ENCODE measurements at regions not wholly inside any gene's neighbourhood (a gene's known extent, or its start where the extent isn't known, plus 50 kb on each side); places are given as distances from the start of the nearest gene placed in this dataset.
"Not testable (repeated sequence)": the region's sequence is repeated elsewhere in the genome, so short reads cannot be mapped to it uniquely, and the experiment has no call there.

DNA sequence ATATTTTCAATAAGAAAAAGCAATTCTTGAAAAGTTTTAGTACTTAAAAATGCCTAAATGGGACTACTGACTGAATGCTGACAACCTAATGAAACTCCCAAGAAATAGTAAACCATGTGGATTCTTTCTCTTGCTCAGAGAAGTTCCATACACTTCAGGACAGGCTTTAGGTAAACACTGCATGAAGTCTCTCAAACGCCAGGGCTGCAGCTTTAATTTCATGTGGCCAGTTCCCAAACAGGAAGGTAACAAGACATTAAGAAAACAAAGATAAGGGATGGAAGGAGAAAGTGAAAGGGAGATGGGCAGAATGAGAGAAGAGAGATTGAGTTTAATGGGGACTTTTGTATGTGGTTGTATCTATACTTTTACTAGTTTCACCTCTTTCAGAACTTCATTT, 734.7 kb upstream of the PKDCC start:
- H3K36me3 Mint-ChIP-seq (ENCODE audit: low read depth): no peaks in the 10 kb centered on the region
- no peaks in the 10 kb centered on the region for H3K27me3 Mint-ChIP-seq (ENCODE audit: insufficient read depth)

GRCh38 chr2:41314511-41315070, 733.2 kb upstream of the PKDCC start:
- DNase-seq (ENCODE audit: low spot score): no peak
- Mint-ChIP-seq H3K9me3 (no peaks in the 10 kb centered on the region), H3K36me3 (ENCODE audit: low read depth) (no peaks in the 10 kb centered on the region), H3K4me3 (no peak overlapping the region), H3K27ac (no peak overlapping the region), H3K4me1 (ENCODE audit: low read depth) (no peaks in the 10 kb centered on the region), H3K27me3 (ENCODE audit: insufficient read depth) (no peaks in the 10 kb centered on the region)
- intact Hi-C loops (cut with micrococcal nuclease): no loop called here

More for the DNA sequence above, 734.7 kb upstream of the PKDCC start:
- intact Hi-C loops (cut with micrococcal nuclease): no loop called here
- Mint-ChIP-seq H3K4me3 (no peak overlapping the region), H3K9me3 (no peaks in the 10 kb centered on the region), H3K27ac (no peak overlapping the region), H3K4me1 (ENCODE audit: low read depth) (no peaks in the 10 kb centered on the region)
- no peak for DNase-seq (ENCODE audit: low spot score)

- DNase-seq (ENCODE audit: low spot score): no peak
- Mint-ChIP-seq H3K27ac (no peak overlapping the region), H3K36me3 (ENCODE audit: low read depth) (no peaks in the 10 kb centered on the region), H3K27me3 (ENCODE audit: insufficient read depth) (no peaks in the 10 kb centered on the region), H3K4me1 (ENCODE audit: low read depth) (no peaks in the 10 kb centered on the region), H3K4me3 (no peak overlapping the region), H3K9me3 (no peaks in the 10 kb centered on the region)
- intact Hi-C loops (cut with micrococcal nuclease): no loop called here
Observed at GRCh38 chr2:41319437-41319836, 728.4 kb upstream of the PKDCC start.

DNA sequence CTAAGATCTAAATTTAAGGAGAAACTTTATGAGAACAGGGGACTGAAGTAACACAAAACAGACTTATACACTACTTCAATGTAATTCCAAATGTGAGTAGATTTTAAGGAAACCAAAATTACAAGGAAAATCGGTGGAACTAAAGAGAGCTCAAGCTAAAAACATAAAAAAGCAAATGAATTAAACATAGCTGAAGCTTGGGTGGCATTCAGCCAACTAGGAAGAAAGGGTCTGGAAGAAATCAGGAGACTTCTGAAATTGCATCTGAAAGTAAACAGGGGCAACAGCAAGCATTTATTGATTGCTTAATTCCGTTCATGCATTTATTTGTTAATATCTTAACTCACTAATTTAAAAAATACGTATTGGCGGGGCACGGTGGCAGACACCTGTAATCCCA, 727.3 kb upstream of the PKDCC start:
- H3K9me3 Mint-ChIP-seq: no peaks in the 10 kb centered on the region
- no peak for DNase-seq (ENCODE audit: low spot score)
- no peaks in the 10 kb centered on the region for H3K36me3 Mint-ChIP-seq (ENCODE audit: low read depth)
- no peak overlapping the region for H3K27ac Mint-ChIP-seq
- H3K4me3 Mint-ChIP-seq: no peak overlapping the region
- H3K4me1 Mint-ChIP-seq (ENCODE audit: low read depth): no peaks in the 10 kb centered on the region
- intact Hi-C loops (cut with micrococcal nuclease): no loop called here
- no peaks in the 10 kb centered on the region for H3K27me3 Mint-ChIP-seq (ENCODE audit: insufficient read depth)

GRCh38 chr2:41321351-41321750, 726.5 kb upstream of the PKDCC start:
- H3K4me3 Mint-ChIP-seq: no peak overlapping the region
- no peak for DNase-seq (ENCODE audit: low spot score)
- no peaks in the 10 kb centered on the region for H3K36me3 Mint-ChIP-seq (ENCODE audit: low read depth)
- no peaks in the 10 kb centered on the region for H3K27me3 Mint-ChIP-seq (ENCODE audit: insufficient read depth)
- intact Hi-C loops (cut with micrococcal nuclease): no loop called here
- H3K4me1 Mint-ChIP-seq (ENCODE audit: low read depth): no peaks in the 10 kb centered on the region
- no peaks in the 10 kb centered on the region for H3K9me3 Mint-ChIP-seq
- no peak overlapping the region for H3K27ac Mint-ChIP-seq

GRCh38 chr2:41326851-41327250, 721.0 kb upstream of the PKDCC start:
- intact Hi-C loops (cut with micrococcal nuclease): no loop called here
- Mint-ChIP-seq H3K27me3 (ENCODE audit: insufficient read depth) (no peaks in the 10 kb centered on the region), H3K4me3 (no peak overlapping the region), H3K36me3 (ENCODE audit: low read depth) (no peaks in the 10 kb centered on the region), H3K27ac (no peak overlapping the region), H3K9me3 (no peaks in the 10 kb centered on the region), H3K4me1 (ENCODE audit: low read depth) (no peaks in the 10 kb centered on the region)
- no peak for DNase-seq (ENCODE audit: low spot score)

- Mint-ChIP-seq H3K4me3 (no peak overlapping the region), H3K36me3 (ENCODE audit: low read depth) (no peaks in the 10 kb centered on the region), H3K9me3 (no peaks in the 10 kb centered on the region), H3K4me1 (ENCODE audit: low read depth) (no peaks in the 10 kb centered on the region), H3K27ac (no peak overlapping the region), H3K27me3 (ENCODE audit: insufficient read depth) (no peaks in the 10 kb centered on the region)
- intact Hi-C loops (cut with micrococcal nuclease): no loop called here
- no peak for DNase-seq (ENCODE audit: low spot score)
Observed at GRCh38 chr2:41329040-41329439, 718.8 kb upstream of the PKDCC start.

GRCh38 chr2:41334159-41334558, 713.7 kb upstream of the PKDCC start:
- intact Hi-C loops (cut with micrococcal nuclease): no loop called here
- Mint-ChIP-seq H3K9me3 (no peaks in the 10 kb centered on the region), H3K4me1 (ENCODE audit: low read depth) (no peaks in the 10 kb centered on the region), H3K4me3 (no peak overlapping the region), H3K36me3 (ENCODE audit: low read depth) (no peaks in the 10 kb centered on the region), H3K27me3 (ENCODE audit: insufficient read depth) (no peaks in the 10 kb centered on the region), H3K27ac (no peak overlapping the region)
- DNase-seq (ENCODE audit: low spot score): no peak

DNA sequence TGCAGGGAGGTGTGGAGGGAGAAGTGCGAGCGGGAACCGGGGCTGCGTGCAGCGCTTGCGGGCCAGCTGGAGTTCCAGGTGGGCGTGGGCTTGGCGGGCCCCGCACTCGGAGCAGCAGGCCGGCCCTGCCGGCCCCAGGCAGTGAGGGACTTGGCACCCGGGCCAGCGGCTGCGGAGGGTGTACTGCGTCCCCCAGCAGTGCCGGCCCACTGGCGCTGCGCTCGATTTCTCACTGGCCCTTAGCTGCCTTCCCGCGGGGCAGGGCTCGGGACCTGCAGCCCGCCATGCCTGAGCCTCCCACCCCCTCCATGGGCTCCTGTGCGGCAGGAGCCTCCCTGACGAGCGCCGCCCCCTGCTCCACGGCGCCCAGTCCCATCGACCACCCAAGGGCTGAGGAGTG, 712.2 kb upstream of the PKDCC start:
- intact Hi-C loops (cut with micrococcal nuclease); H3K36me3 Mint-ChIP-seq (ENCODE audit: low read depth); DNase-seq (ENCODE audit: low spot score); H3K9me3 Mint-ChIP-seq; H3K4me1 Mint-ChIP-seq (ENCODE audit: low read depth); H3K4me3 Mint-ChIP-seq; H3K27ac Mint-ChIP-seq; H3K27me3 Mint-ChIP-seq (ENCODE audit: insufficient read depth): not testable (repeated sequence)

GRCh38 chr2:41337956-41338355, 709.9 kb upstream of the PKDCC start:
- Mint-ChIP-seq H3K36me3 (ENCODE audit: low read depth) (no peaks in the 10 kb centered on the region), H3K9me3 (no peaks in the 10 kb centered on the region), H3K4me3 (no peak overlapping the region), H3K4me1 (ENCODE audit: low read depth) (no peaks in the 10 kb centered on the region), H3K27me3 (ENCODE audit: insufficient read depth) (no peaks in the 10 kb centered on the region), H3K27ac (no peak overlapping the region)
- no peak for DNase-seq (ENCODE audit: low spot score)
- intact Hi-C loops (cut with micrococcal nuclease): no loop called here

GRCh38 chr2:41344529-41344928, 703.3 kb upstream of the PKDCC start:
- H3K27ac Mint-ChIP-seq: no peak overlapping the region
- no peaks in the 10 kb centered on the region for H3K27me3 Mint-ChIP-seq (ENCODE audit: insufficient read depth)
- H3K4me1 Mint-ChIP-seq (ENCODE audit: low read depth): no peaks in the 10 kb centered on the region
- no peaks in the 10 kb centered on the region for H3K9me3 Mint-ChIP-seq
- intact Hi-C loops (cut with micrococcal nuclease): no loop called here
- H3K4me3 Mint-ChIP-seq: no peak overlapping the region
- no peak for DNase-seq (ENCODE audit: low spot score)
- no peaks in the 10 kb centered on the region for H3K36me3 Mint-ChIP-seq (ENCODE audit: low read depth)

- intact Hi-C loops (cut with micrococcal nuclease): no loop called here
- Mint-ChIP-seq H3K27me3 (ENCODE audit: insufficient read depth) (no peaks in the 10 kb centered on the region), H3K4me1 (ENCODE audit: low read depth) (no peaks in the 10 kb centered on the region), H3K4me3 (no peak overlapping the region), H3K36me3 (ENCODE audit: low read depth) (no peaks in the 10 kb centered on the region), H3K27ac (no peak overlapping the region), H3K9me3 (no peaks in the 10 kb centered on the region)
- no peak for DNase-seq (ENCODE audit: low spot score)
Observed at GRCh38 chr2:41353060-41353459, 694.8 kb upstream of the PKDCC start.

GRCh38 chr2:41355794-41356193, 692.0 kb upstream of the PKDCC start:
- Mint-ChIP-seq H3K4me3 (no peak overlapping the region), H3K9me3 (no peaks in the 10 kb centered on the region), H3K27me3 (ENCODE audit: insufficient read depth) (no peaks in the 10 kb centered on the region), H3K4me1 (ENCODE audit: low read depth) (no peaks in the 10 kb centered on the region), H3K27ac (no peak overlapping the region), H3K36me3 (ENCODE audit: low read depth) (no peaks in the 10 kb centered on the region)
- intact Hi-C loops (cut with micrococcal nuclease): no loop called here
- DNase-seq (ENCODE audit: low spot score): no peak

GRCh38 chr2:41364842-41365241, 683.0 kb upstream of the PKDCC start:
- DNase-seq (ENCODE audit: low spot score): no peak
- no peaks in the 10 kb centered on the region for H3K4me1 Mint-ChIP-seq (ENCODE audit: low read depth)
- no peaks in the 10 kb centered on the region for H3K27me3 Mint-ChIP-seq (ENCODE audit: insufficient read depth)
- H3K4me3 Mint-ChIP-seq: no peak overlapping the region
- H3K36me3 Mint-ChIP-seq (ENCODE audit: low read depth): no peaks in the 10 kb centered on the region
- H3K27ac Mint-ChIP-seq: no peak overlapping the region
- intact Hi-C loops (cut with micrococcal nuclease): no loop called here
- H3K9me3 Mint-ChIP-seq: peaks cover 4% of the 10 kb centered on the region

Data from activated T-helper 1 cell treated with anti-CD3 and anti-CD28 coated beads, Interleukin-12 subunit alpha, Interleukin-12 subunit beta, Interleukin-2, Interleukin-4 antibody, amounts not matched to agents 30 ng/mL and 10 ng/mL and 1 ng/mL, durations not matched to agents 14 hours and 24 hours and 36 hours (primary cell).